GM21515 (cell line): ENCODE measurements at regions not wholly inside any gene's neighbourhood (a gene's known extent, or its start where the extent isn't known, plus 50 kb on each side); places are given as distances from the start of the nearest gene placed in this dataset.

ENCODE experiments used
- ATAC-seq: cut with Tn5 transposase; IDR thresholded peaks from one replicate; pipeline ENCODE4 v1.9.1; 2021; ENCODE audit not compliant: unreplicated experiment

DNA sequence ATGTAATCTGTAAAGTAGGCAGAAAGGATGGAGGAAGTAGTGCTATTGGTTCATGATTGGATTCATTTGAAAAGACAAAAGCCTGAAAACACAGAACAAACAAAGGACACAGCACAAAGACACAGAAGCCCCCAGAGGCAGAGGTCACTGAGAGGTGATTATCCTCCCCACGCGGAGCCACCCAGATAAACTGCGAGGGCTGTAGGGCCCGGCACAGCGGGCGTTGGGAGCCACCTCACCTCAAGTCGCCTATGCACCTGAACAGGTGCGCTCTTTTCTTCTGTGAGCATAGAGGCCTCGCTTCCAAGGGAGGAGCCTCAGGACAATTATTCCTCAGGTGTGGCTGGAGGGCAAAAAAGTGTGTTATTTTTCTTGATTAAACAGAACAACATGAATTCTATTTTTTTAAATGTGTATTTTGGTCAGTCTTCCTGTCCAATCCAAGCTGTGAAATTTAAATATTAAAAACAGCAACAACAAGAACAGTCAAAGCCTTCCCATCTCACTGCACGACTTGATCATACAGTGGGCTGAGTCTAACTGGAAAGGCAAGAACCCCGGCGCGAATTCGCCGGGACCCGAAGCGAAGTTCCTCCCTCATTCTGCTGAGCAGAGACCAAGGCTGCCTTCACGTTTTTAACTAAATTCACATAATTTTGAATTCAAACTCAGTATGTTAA is 205.3 kb downstream of the THBS2 start:
- no peak for ATAC-seq

- no peak for ATAC-seq
Measured at GRCh38 chr6:169047345-169047744, 206.3 kb downstream of the THBS2 start.

DNA sequence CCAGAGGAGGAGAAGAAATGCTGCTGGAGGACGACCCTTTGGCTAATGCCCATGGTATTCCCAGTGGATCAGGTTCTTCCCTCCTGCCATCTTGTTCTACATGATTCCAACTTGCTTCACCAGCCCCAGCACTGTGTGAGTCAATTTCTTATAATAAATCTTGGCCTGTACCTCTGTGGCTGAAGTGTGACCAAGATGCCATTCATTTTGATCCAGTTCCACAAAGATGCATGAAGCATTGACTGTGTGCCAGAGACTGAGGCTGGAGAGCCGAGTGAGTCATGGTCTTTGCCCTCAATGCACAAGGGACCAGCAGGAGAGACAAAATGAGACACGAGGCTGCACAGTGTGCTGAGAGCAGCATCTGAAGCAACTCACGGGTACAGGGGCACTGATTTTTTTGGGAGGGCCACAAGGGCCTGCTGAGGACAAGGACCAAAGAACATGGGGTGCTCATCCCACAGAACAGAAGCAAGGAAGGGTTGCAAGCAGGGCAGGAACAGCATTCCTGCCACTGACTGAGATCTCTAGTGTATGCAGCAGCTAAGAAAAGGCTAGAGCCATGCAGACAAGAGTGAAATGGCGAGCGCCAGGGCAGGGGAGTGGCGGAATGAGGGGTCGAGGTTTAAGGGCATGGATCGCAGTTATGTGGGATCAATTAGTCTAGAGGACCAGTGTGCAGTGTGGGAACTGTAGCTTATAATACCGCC is 207.0 kb downstream of the THBS2 start:
- no peak for ATAC-seq

DNA sequence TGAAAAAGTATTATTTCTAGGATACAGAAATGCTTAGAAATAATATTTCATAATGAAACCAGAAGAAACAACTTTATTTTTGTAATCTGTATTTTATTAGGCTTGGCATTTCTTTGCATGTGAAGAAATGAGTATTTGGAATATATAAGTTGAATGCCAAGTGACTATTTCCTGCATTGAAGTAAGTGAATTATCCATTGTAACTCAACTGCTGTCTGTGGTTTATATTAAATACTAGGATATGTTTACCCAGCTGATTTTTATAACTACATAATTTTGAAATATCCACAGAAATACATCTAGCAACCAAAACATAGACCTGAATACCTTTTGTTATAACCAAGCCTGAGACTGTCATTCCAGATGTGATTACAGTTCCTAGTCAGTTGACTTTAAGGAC is 207.6 kb downstream of the THBS2 start:
- ATAC-seq = no peak

GRCh38 chr6:169045486-169045885 is 208.2 kb downstream of the THBS2 start:
- no peak for ATAC-seq

DNA sequence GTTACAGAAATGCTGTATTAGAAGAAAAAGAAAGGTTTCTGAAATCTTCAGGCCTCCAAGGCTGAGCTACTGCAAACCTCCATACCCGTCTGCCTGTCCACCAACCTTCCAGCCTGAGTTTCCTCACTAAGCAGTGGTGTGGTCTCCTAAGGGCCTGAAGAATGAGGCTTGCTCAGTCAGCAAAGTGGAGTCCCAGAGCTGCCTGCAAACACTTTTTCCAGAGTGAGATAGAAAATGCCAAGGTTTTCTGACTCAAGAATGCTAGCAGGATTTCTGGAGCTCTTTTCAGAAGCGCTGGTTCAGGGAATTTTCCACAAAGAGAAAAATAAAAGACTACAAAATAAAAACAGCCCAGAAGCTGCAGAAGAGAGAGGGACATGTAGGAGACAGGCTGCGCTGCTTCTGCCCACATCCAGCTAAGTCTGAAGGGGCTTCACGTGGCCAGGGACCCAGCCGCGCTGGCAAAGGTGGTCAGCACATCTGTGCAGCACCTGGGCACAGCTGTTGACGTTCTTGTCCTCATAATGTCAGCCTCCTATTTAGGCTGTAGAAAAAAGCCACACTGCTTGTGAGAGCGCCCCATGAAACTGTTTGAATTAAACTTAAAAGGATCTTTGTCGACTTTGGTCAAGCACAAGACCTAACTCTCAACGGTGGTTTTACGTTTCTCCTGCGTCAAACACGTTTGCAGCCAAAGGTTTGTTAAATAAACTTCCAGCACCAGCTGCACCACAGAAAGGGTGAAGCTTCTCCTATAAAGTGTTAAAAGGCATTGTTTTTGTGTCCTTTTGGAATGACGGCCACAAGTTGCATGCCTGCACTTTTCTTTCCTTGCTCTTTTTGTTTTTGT is 209.0 kb downstream of the THBS2 start:
- no peak for ATAC-seq

- no peak for ATAC-seq
Measured at GRCh38 chr6:169042061-169042460, 211.6 kb downstream of the THBS2 start.

GRCh38 chr6:169041078-169041477 is 212.6 kb downstream of the THBS2 start:
- ATAC-seq = no peak

GRCh38 chr6:169038691-169039090 is 215.0 kb downstream of the THBS2 start:
- ATAC-seq = no peak

DNA sequence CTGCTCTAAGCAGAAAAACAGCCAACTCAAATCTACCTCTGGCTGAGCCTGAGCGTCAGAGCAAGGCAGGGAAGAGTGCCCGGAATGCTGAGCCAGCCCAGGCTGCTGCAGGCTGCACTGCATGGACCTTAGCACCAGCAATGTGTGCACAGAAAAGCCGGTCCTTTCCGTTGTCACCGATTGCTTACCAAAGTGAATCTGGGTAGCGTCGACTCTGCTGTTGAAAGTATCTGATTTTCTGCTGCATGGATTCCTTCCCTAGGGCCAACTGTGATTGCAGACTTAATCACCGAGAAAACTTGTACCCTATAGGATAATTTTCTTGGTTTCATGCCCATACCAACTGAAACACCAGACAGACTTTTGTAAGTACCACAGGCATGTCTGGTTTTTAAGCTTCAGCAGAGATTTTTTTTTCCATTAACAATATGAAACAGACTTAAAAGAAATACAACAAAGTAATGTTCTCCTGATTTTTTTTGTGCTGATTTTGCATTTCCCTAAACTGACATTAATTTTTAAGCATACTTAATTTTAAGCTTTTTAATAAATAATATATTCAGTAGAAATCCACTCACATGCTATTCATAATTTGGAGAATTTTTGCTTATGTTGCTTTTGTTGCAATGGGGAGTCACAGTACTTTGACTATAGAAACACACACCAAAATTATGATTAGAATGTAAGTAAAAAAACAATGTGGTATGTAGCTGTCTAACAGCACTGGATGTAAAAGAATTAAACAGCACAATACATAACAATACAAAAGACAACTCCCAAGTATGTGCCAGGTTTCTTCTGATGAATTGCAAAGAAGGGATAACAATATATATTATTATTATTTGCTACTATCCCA is 218.0 kb downstream of the THBS2 start:
- ATAC-seq = no peak

DNA sequence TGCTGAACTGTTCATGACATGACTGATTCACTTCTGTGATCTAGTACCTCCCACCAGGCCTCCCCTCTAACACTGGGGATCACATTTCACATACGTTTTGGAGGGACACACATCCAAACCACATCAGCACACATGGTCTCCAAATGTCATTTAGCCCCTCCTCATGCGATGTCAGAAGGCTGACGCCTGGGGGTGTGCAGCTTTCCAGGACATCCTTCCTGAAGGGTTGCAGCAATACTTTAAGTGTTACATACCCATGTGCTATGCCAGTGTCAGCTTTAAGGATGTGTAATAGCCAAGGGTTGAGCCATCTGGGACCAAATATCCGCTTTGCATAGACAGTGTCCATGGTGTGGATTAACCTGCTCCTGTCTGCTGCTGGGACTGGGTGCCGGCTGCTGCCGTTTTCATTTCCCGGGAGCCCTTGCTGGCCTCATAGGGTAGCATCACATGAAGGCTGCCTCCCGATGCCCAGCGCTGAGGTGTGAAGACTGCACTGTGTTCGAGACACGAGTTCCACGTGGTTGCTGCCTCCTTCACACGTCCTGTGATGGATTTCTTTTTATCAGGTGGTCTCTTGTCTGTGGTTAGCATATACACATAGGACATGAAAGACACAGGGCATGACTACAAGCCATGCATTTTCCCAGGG is 219.0 kb downstream of the THBS2 start:
- ATAC-seq = no peak

DNA sequence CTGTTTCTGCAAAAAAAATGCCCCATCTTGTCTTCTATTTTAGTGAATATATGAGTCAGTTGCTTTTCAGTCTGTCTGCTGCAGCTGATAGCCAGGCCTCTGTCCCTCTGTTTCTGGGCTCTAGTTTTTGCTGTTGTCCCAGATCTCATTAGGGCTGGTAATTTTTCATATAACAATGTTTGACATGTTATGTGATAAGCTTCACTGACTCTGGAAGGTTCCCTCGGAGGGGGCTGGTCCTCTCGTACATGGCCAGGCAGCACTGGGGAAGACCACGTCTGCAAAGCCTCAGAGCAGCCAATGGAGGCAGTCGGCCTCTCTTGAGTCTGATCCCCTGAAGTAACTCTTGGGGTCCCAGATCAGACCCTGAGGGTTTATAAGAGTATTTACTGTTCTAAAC is 223.8 kb downstream of the THBS2 start:
- no peak for ATAC-seq

DNA sequence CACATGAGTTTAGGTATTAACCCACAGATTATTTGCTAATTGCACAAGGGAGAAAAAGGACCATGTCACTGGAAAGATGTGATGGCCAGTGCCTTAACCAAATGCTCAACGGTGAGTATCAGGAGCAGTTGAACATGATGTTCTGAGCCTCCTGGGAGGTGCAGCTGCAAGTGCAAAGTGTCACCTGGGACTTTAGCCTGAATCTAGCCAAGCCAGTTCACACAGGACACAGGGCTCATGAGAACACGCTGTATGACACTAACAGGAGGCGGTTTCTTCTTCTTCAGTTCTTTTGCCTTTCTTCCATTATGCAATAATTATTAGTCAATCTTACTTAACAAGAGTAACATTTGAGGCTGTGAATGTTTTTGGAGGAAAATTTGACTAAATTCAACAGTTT is 225.3 kb downstream of the THBS2 start:
- ATAC-seq = no peak

DNA sequence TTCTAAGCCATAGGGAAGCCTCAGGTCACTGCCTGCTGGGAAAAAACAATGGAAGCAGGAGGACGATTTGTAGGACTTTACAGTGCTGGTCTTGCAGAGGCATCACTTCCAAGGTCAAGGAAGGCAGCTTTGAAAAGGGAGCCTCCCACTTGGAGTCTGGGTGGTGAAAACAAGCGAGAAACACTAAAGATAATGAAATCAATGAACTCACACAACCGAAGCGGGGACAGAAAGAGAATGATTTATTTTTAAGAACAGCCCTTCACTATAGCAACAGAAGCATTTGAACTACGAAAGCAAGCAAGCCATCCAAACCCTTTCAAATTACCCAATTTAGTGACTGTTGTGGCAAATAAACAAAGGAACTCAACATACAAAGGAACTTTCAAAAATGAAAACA is 227.5 kb downstream of the THBS2 start:
- no peak for ATAC-seq

GRCh38 chr6:169024047-169024660 is 229.5 kb downstream of the THBS2 start:
- ATAC-seq = no peak

- ATAC-seq = no peak
Measured at GRCh38 chr6:169023161-169023874, 230.3 kb downstream of the THBS2 start.

- no peak for ATAC-seq
Measured at GRCh38 chr6:169022079-169022478, 231.6 kb downstream of the THBS2 start.

- ATAC-seq = no peak
Measured at GRCh38 chr6:169020821-169021220, 232.8 kb downstream of the THBS2 start.

DNA sequence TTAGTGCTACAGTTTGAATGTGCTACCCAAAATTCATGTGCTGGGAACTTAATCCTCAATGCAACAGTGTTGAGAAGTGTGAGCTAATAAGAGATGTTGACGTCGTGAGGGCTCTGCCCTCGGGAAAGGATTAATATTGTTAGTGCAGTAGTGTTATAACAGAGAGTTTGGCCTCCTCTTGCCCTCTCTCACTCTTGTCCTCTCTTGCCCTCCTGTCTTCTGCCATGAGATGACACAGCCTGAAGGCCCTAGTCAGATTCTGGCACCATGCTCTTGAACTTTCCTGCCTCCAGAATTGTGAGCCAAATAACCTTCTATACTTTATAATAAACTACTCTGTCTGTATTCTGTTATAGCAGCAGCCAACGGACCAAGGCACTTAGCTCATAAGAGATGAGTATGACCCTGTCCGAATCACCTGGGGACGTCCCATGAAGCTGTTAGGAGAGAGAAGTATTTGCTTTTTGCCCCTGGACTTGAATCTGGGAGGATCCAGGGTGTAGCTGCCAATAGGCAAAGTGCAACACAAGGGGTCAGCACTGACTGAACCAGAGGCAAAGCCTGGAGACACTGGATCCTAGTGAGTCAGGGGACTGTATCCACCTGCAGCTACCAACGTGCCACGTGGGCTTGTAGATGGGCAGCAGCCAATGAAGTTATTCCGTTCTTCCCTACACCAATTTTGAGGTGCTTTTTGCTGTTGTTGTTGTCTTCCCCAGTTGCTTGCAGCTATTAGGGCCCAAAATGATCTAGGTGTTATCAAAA is 233.7 kb downstream of the THBS2 start:
- ATAC-seq = no peak
